HAP-1 (cell line): ENCODE measurements at regions not wholly inside any gene's neighbourhood (a gene's known extent, or its start where the extent isn't known, plus 50 kb on each side); places are given as distances from the start of the nearest gene placed in this dataset.

ENCODE experiments used
- DNase-seq, 2 experiments: peaks; one replicate each; pipeline ENCODE4 v3.0.0-alpha.2; 2016 to 2020; ENCODE audit warnings: low spot score in 2 of 2
- H3K27me3 ChIP-seq: fragments of 250-450 bp; sonication (Bioruptor Pico); 2 replicates; pipeline ENCODE4 v1.5.1; 2020; ENCODE audit warnings: low read depth, mild to moderate bottlenecking, moderate library complexity
- H3K36me3 ChIP-seq: fragments of 250-450 bp; sonication (Bioruptor Pico); replicated peaks from 2 replicates; pipeline ENCODE4 v1.5.1; 2020; ENCODE audit warnings: mild to moderate bottlenecking
- H3K4me1 ChIP-seq: fragments of 250-450 bp; sonication (Bioruptor Pico); 2 replicates; pipeline ENCODE4 v1.5.1; 2020; ENCODE audit warnings: mild to moderate bottlenecking
- H3K4me3 ChIP-seq: fragments of 250-450 bp; sonication (Bioruptor Pico); 2 replicates; pipeline ENCODE4 v1.5.1; 2020; ENCODE audit warnings: mild to moderate bottlenecking, moderate library complexity
- H3K9me3 ChIP-seq: fragments of 250-450 bp; sonication (Bioruptor Pico); 2 replicates; pipeline ENCODE4 v1.5.1; 2020; ENCODE audit warnings: mild to moderate bottlenecking, moderate library complexity
- in situ Hi-C: fragments of 300-500 bp; cut with MboI; formaldehyde crosslinking; loops from 3 replicates; pipeline ENCODE4 v1.14.3; 2020; ENCODE audit warnings: low sequenced_read_pairs, inconsistent platforms, mixed read lengths

GRCh38 chr15:62456011-62456920, 291.2 kb upstream of the C2CD4B start:
- Histone ChIP-seq H3K36me3 (no peaks in the 10 kb centered on the region), H3K9me3 (no peaks in the 10 kb centered on the region), H3K4me3 (no peak overlapping the region), H3K4me1 (peaks cover 7% of the 10 kb centered on the region; the same call in 1 of the 2 replicates), H3K27me3 (no peaks in the 10 kb centered on the region)
- no peak for DNase-seq
- in situ Hi-C loops = no loop called here

GRCh38 chr15:62457100-62457499, 292.0 kb upstream of the C2CD4B start:
- no peak overlapping the region for H3K4me3 ChIP-seq

GRCh38 chr15:62459875-62460274, 294.8 kb upstream of the C2CD4B start:
- Histone ChIP-seq H3K27me3 (no peaks in the 10 kb centered on the region), H3K9me3 (no peaks in the 10 kb centered on the region), H3K4me3 (no peak overlapping the region), H3K36me3 (no peaks in the 10 kb centered on the region), H3K4me1 (peaks cover 24% of the 10 kb centered on the region)
- in situ Hi-C loops = no loop called here
- no peak for DNase-seq

More at GRCh38 chr15:62457100-62457499, 292.0 kb upstream of the C2CD4B start:
- Histone ChIP-seq H3K36me3 (no peaks in the 10 kb centered on the region), H3K27me3 (no peaks in the 10 kb centered on the region), H3K4me1 (peaks cover 7% of the 10 kb centered on the region; the same call in 1 of the 2 replicates), H3K9me3 (no peaks in the 10 kb centered on the region)
- DNase-seq = no peak
- in situ Hi-C loops = no loop called here

GRCh38 chr15:62462268-62462667, 297.2 kb upstream of the C2CD4B start:
- in situ Hi-C loops = no loop called here
- no peak overlapping the region for H3K4me3 ChIP-seq
- no peak for DNase-seq

GRCh38 chr15:62462721-62463120, 297.6 kb upstream of the C2CD4B start:
- H3K9me3 ChIP-seq = no peaks in the 10 kb centered on the region
- no peak for DNase-seq
- no peaks in the 10 kb centered on the region for H3K27me3 ChIP-seq
- H3K4me3 ChIP-seq = no peak overlapping the region
- peaks cover 43% of the 10 kb centered on the region for H3K4me1 ChIP-seq
- in situ Hi-C loops = no loop called here
- no peaks in the 10 kb centered on the region; the same call in 1 of the 2 replicates for H3K36me3 ChIP-seq

More at GRCh38 chr15:62462268-62462667, 297.2 kb upstream of the C2CD4B start:
- H3K4me1 ChIP-seq = peaks cover 40% of the 10 kb centered on the region
- H3K36me3 ChIP-seq = no peaks in the 10 kb centered on the region; the same call in 1 of the 2 replicates
- no peaks in the 10 kb centered on the region for H3K9me3 ChIP-seq
- H3K27me3 ChIP-seq = no peaks in the 10 kb centered on the region

GRCh38 chr15:62464705-62465104, 299.6 kb upstream of the C2CD4B start:
- H3K4me3 ChIP-seq = no peak overlapping the region
- H3K27me3 ChIP-seq = no peaks in the 10 kb centered on the region
- peaks cover 53% of the 10 kb centered on the region for H3K4me1 ChIP-seq
- in situ Hi-C loops = no loop called here
- no peaks in the 10 kb centered on the region; the same call in 1 of the 2 replicates for H3K36me3 ChIP-seq
- DNase-seq = peak; percentile 92 to 100
- no peaks in the 10 kb centered on the region for H3K9me3 ChIP-seq

GRCh38 chr15:62465173-62465572, 300.1 kb upstream of the C2CD4B start:
- Histone ChIP-seq H3K4me1 (peaks cover 58% of the 10 kb centered on the region), H3K9me3 (no peaks in the 10 kb centered on the region), H3K36me3 (no peaks in the 10 kb centered on the region; the same call in 1 of the 2 replicates), H3K4me3 (peak overlapping the region; percentile 8), H3K27me3 (no peaks in the 10 kb centered on the region)
- in situ Hi-C loops = no loop called here
- DNase-seq = peak; percentile 72 to 74

- in situ Hi-C loops = no loop called here
- H3K4me1 ChIP-seq = peaks cover 62% of the 10 kb centered on the region
- no peaks in the 10 kb centered on the region; the same call in 1 of the 2 replicates for H3K36me3 ChIP-seq
These were observed 304.4 kb upstream of the C2CD4B start for GRCh38 chr15:62469478-62469873.

GRCh38 chr15:62469874-62470688, 305.0 kb upstream of the C2CD4B start:
- H3K36me3 ChIP-seq = no peaks in the 10 kb centered on the region; the same call in 1 of the 2 replicates
- H3K4me1 ChIP-seq = peaks cover 66% of the 10 kb centered on the region
- in situ Hi-C loops = no loop called here
- peak in 1 of 2 experiments; percentile 56 for DNase-seq
- H3K27me3 ChIP-seq = no peaks in the 10 kb centered on the region
- H3K9me3 ChIP-seq = no peaks in the 10 kb centered on the region
- H3K4me3 ChIP-seq = no peak overlapping the region

More at GRCh38 chr15:62469478-62469873, 304.4 kb upstream of the C2CD4B start:
- no peaks in the 10 kb centered on the region for H3K27me3 ChIP-seq
- no peaks in the 10 kb centered on the region for H3K9me3 ChIP-seq
- H3K4me3 ChIP-seq = no peak overlapping the region
- no peak for DNase-seq

- Histone ChIP-seq H3K4me3 (no peak overlapping the region), H3K4me1 (peaks cover 48% of the 10 kb centered on the region), H3K9me3 (no peaks in the 10 kb centered on the region), H3K27me3 (no peaks in the 10 kb centered on the region), H3K36me3 (no peaks in the 10 kb centered on the region)
- in situ Hi-C loops = no loop called here
- peak; percentile 77 to 78 for DNase-seq
These were observed 307.7 kb upstream of the C2CD4B start for GRCh38 chr15:62472616-62473299.

- in situ Hi-C loops = no loop called here
- no peak overlapping the region for H3K4me3 ChIP-seq
These were observed 309.1 kb upstream of the C2CD4B start for GRCh38 chr15:62474021-62474770.

GRCh38 chr15:62474771-62475124, 309.7 kb upstream of the C2CD4B start:
- in situ Hi-C loops = no loop called here
- peaks cover 38% of the 10 kb centered on the region for H3K4me1 ChIP-seq
- no peaks in the 10 kb centered on the region for H3K27me3 ChIP-seq
- H3K36me3 ChIP-seq = no peaks in the 10 kb centered on the region
- H3K4me3 ChIP-seq = no peak overlapping the region
- no peaks in the 10 kb centered on the region for H3K9me3 ChIP-seq
- DNase-seq = no peak

More at GRCh38 chr15:62474021-62474770, 309.1 kb upstream of the C2CD4B start:
- DNase-seq = peak; percentile 68 to 99
- H3K27me3 ChIP-seq = no peaks in the 10 kb centered on the region
- H3K4me1 ChIP-seq = peaks cover 43% of the 10 kb centered on the region
- no peaks in the 10 kb centered on the region for H3K9me3 ChIP-seq
- no peaks in the 10 kb centered on the region for H3K36me3 ChIP-seq

- DNase-seq = no peak
- Histone ChIP-seq H3K4me3 (no peak overlapping the region), H3K4me1 (peaks cover 32% of the 10 kb centered on the region), H3K27me3 (no peaks in the 10 kb centered on the region), H3K9me3 (no peaks in the 10 kb centered on the region), H3K36me3 (no peaks in the 10 kb centered on the region)
- in situ Hi-C loops = no loop called here
These were observed 310.5 kb upstream of the C2CD4B start for GRCh38 chr15:62475591-62475990.
